Peyer's patch (tissue), 4 donors: ENCODE measurements at regions not wholly inside any gene's neighbourhood (a gene's known extent, or its start where the extent isn't known, plus 50 kb on each side); places are given as distances from the start of the nearest gene placed in this dataset.
A peak's percentile ranks its signal among the peaks of the same experiment; 100 is the strongest.

Source experiments
- DNase-seq, 3 donors: peaks; one replicate each; pipeline ENCODE4 v3.0.0-alpha.2; 2017 to 2019
- H3K27ac ChIP-seq, 4 donors: fragments of 200-600 bp; sonication (generic); one replicate each; pipeline ENCODE4 v1.5.1; 2016 to 2019
- H3K27me3 ChIP-seq, 2 donors: fragments of 200-600 bp; sonication (generic); one replicate each; pipeline ENCODE4 v1.5.1; 2019
- H3K36me3 ChIP-seq, 3 donors: fragments of 200-600 bp; sonication (generic); one replicate each; pipeline ENCODE4 v1.5.1; 2016 to 2019
- H3K4me1 ChIP-seq, 4 donors: fragments of 200-600 bp; sonication (generic); one replicate each; pipeline ENCODE4 v1.5.1; 2016 to 2019
- H3K4me3 ChIP-seq, 4 donors: fragments of 200-600 bp; sonication (generic); 1 replicate in 3 of 4; 2 replicates in 1 of 4; pipeline ENCODE4 v1.5.1; 2016 to 2019; ENCODE audit warnings: mild to moderate bottlenecking in 1 of 4
- H3K9me3 ChIP-seq, 4 donors: fragments of 200-600 bp; sonication (generic); one replicate each; pipeline ENCODE4 v1.5.1; 2016 to 2019; ENCODE audit warnings: mild to moderate bottlenecking in 1 of 4
- CTCF ChIP-seq, 6 experiments: fragments of 450-650 bp in 4 of 6; fragments of 200-600 bp in 2 of 6; sonication (generic) in 1 of 6; IDR thresholded peaks; one replicate each; pipeline ENCODE4 v1.5.1; 2017 to 2019; ENCODE audit warnings: antibody characterized with exemption in 6 of 6, mild to moderate bottlenecking in 3 of 6, moderate library complexity in 1 of 6
- POLR2A ChIP-seq, 2 donors: fragments of 450-650 bp; IDR thresholded peaks; one replicate each; pipeline ENCODE4 v1.5.1; 2017; ENCODE audit warnings: antibody characterized with exemption in 2 of 2, mild to moderate bottlenecking in 2 of 2, moderate library complexity in 2 of 2

- H3K36me3 ChIP-seq = no peaks in the 10 kb centered on the region
- H3K4me1 ChIP-seq = no peaks in the 10 kb centered on the region
- DNase-seq = no peak
- no peaks in the 10 kb centered on the region for H3K27me3 ChIP-seq
- TF ChIP-seq CTCF (IDR thresholded peaks at IDR 0.05) (no peak), POLR2A (IDR thresholded peaks at IDR 0.05) (no peak)
- no peak overlapping the region for H3K27ac ChIP-seq
- H3K4me3 ChIP-seq = no peak overlapping the region
- H3K9me3 ChIP-seq = no peaks in the 10 kb centered on the region
Observed at GRCh38 chr9:20054734-20055133, 265.9 kb upstream of the SLC24A2 start.

GRCh38 chr9:20048985-20049384 is 260.1 kb upstream of the SLC24A2 start:
- H3K4me1 ChIP-seq = no peaks in the 10 kb centered on the region
- TF ChIP-seq CTCF (IDR thresholded peaks at IDR 0.05) (no peak), POLR2A (IDR thresholded peaks at IDR 0.05) (no peak)
- H3K9me3 ChIP-seq = no peaks in the 10 kb centered on the region
- DNase-seq = no peak
- H3K27me3 ChIP-seq = no peaks in the 10 kb centered on the region
- no peaks in the 10 kb centered on the region for H3K36me3 ChIP-seq
- H3K27ac ChIP-seq = no peak overlapping the region
- H3K4me3 ChIP-seq = no peak overlapping the region

- no peak overlapping the region for H3K4me3 ChIP-seq
- TF ChIP-seq POLR2A (IDR thresholded peaks at IDR 0.05) (no peak), CTCF (IDR thresholded peaks at IDR 0.05) (no peak)
- DNase-seq = no peak
- no peaks in the 10 kb centered on the region for H3K9me3 ChIP-seq
- no peaks in the 10 kb centered on the region for H3K27me3 ChIP-seq
- H3K36me3 ChIP-seq = no peaks in the 10 kb centered on the region
- no peaks in the 10 kb centered on the region for H3K4me1 ChIP-seq
- H3K27ac ChIP-seq = no peak overlapping the region
Observed at GRCh38 chr9:20048437-20048836, 259.6 kb upstream of the SLC24A2 start.

GRCh38 chr9:20044686-20045085 is 255.8 kb upstream of the SLC24A2 start:
- H3K4me3 ChIP-seq = no peak overlapping the region
- no peaks in the 10 kb centered on the region for H3K9me3 ChIP-seq
- no peaks in the 10 kb centered on the region for H3K4me1 ChIP-seq
- H3K27ac ChIP-seq = no peak overlapping the region
- no peaks in the 10 kb centered on the region for H3K36me3 ChIP-seq
- H3K27me3 ChIP-seq = no peaks in the 10 kb centered on the region
- no peak for DNase-seq
- no peak for TF ChIP-seq CTCF (IDR thresholded peaks at IDR 0.05)
- TF ChIP-seq POLR2A (IDR thresholded peaks at IDR 0.05) = no peak

- Histone ChIP-seq H3K36me3 (no peaks in the 10 kb centered on the region), H3K27ac (no peak overlapping the region), H3K9me3 (no peaks in the 10 kb centered on the region), H3K27me3 (no peaks in the 10 kb centered on the region), H3K4me3 (no peak overlapping the region), H3K4me1 (no peaks in the 10 kb centered on the region)
- DNase-seq = no peak
- no peak for TF ChIP-seq POLR2A (IDR thresholded peaks at IDR 0.05)
- TF ChIP-seq CTCF (IDR thresholded peaks at IDR 0.05) = no peak
Observed at GRCh38 chr9:20043461-20043860, 254.6 kb upstream of the SLC24A2 start.

- TF ChIP-seq CTCF (IDR thresholded peaks at IDR 0.05) (no peak), POLR2A (IDR thresholded peaks at IDR 0.05) (no peak)
- Histone ChIP-seq H3K27ac (no peak overlapping the region), H3K9me3 (no peaks in the 10 kb centered on the region), H3K36me3 (no peaks in the 10 kb centered on the region), H3K27me3 (no peaks in the 10 kb centered on the region), H3K4me3 (peak overlapping the region in 1 of 4 donors; percentile 14), H3K4me1 (no peaks in the 10 kb centered on the region)
- no peak for DNase-seq
Observed at GRCh38 chr9:20043035-20043434, 254.2 kb upstream of the SLC24A2 start.
